ENCODE measurements at regions not wholly inside any gene's neighbourhood (a gene's known extent, or its start where the extent isn't known, plus 50 kb on each side); places are given as distances from the start of the nearest gene placed in this dataset.
"Not testable (repeated sequence)": the region's sequence is repeated elsewhere in the genome, so short reads cannot be mapped to it uniquely, and the experiment has no call there.

- no peaks in the 10 kb centered on the region for H3K27me3 ChIP-seq (ENCODE audit: low read length)
- no peak for DNase-seq
- H3K4me3 ChIP-seq (ENCODE audit: low read length): no peak overlapping the region
- H2AFZ ChIP-seq (ENCODE audit: low read length): no peak overlapping the region
- H3K4me1 ChIP-seq (ENCODE audit: low read length): no peaks in the 10 kb centered on the region
- no peak overlapping the region for H3K9ac ChIP-seq (ENCODE audit: low read length)
- no peaks in the 10 kb centered on the region for H3K79me2 ChIP-seq (ENCODE audit: low read length)
- H4K20me1 ChIP-seq (ENCODE audit: insufficient read depth, low read depth, low read length): no peaks in the 10 kb centered on the region
- no peaks in the 10 kb centered on the region for H3K36me3 ChIP-seq (ENCODE audit: insufficient read depth, low read length)
- peaks cover 15% of the 10 kb centered on the region for H3K9me3 ChIP-seq (ENCODE audit: low read length)
- no peak overlapping the region for H3K4me2 ChIP-seq (ENCODE audit: low read depth, low read length, poor library complexity, severe bottlenecking)
- no peaks in the 10 kb centered on the region for H3K9me2 ChIP-seq (replicated peaks; ENCODE audit: insufficient read depth, low read length)
- no peak overlapping the region for H3K27ac ChIP-seq (ENCODE audit: low read length)
Observed at GRCh38 chr7:120056227-120056626, 216.7 kb upstream of the KCND2 start.

- peaks cover 24% of the 10 kb centered on the region for H3K9me3 ChIP-seq (ENCODE audit: low read length)
- H3K9me2 ChIP-seq (replicated peaks; ENCODE audit: insufficient read depth, low read length): no peaks in the 10 kb centered on the region
- no peaks in the 10 kb centered on the region for H3K27me3 ChIP-seq (ENCODE audit: low read length)
- DNase-seq: no peak
- H3K27ac ChIP-seq (ENCODE audit: low read length): no peak overlapping the region
- no peak overlapping the region for H2AFZ ChIP-seq (ENCODE audit: low read length)
- no peaks in the 10 kb centered on the region for H3K4me1 ChIP-seq (ENCODE audit: low read length)
- no peaks in the 10 kb centered on the region for H3K36me3 ChIP-seq (ENCODE audit: insufficient read depth, low read length)
- H3K4me3 ChIP-seq (ENCODE audit: low read length): no peak overlapping the region
- no peak overlapping the region for H3K4me2 ChIP-seq (ENCODE audit: low read depth, low read length, poor library complexity, severe bottlenecking)
- H3K79me2 ChIP-seq (ENCODE audit: low read length): no peaks in the 10 kb centered on the region
- no peaks in the 10 kb centered on the region for H4K20me1 ChIP-seq (ENCODE audit: insufficient read depth, low read depth, low read length)
- H3K9ac ChIP-seq (ENCODE audit: low read length): no peak overlapping the region
Observed at GRCh38 chr7:120059641-120060040, 213.3 kb upstream of the KCND2 start.

GRCh38 chr7:120060281-120060680, 212.7 kb upstream of the KCND2 start:
- no peak overlapping the region for H3K4me3 ChIP-seq (ENCODE audit: low read length)
- no peak overlapping the region for H3K4me2 ChIP-seq (ENCODE audit: low read depth, low read length, poor library complexity, severe bottlenecking)
- H4K20me1 ChIP-seq (ENCODE audit: insufficient read depth, low read depth, low read length): no peaks in the 10 kb centered on the region
- no peaks in the 10 kb centered on the region for H3K79me2 ChIP-seq (ENCODE audit: low read length)
- H3K9me2 ChIP-seq (replicated peaks; ENCODE audit: insufficient read depth, low read length): no peaks in the 10 kb centered on the region
- no peaks in the 10 kb centered on the region for H3K36me3 ChIP-seq (ENCODE audit: insufficient read depth, low read length)
- no peaks in the 10 kb centered on the region for H3K27me3 ChIP-seq (ENCODE audit: low read length)
- no peak overlapping the region for H3K27ac ChIP-seq (ENCODE audit: low read length)
- no peaks in the 10 kb centered on the region for H3K4me1 ChIP-seq (ENCODE audit: low read length)
- H3K9ac ChIP-seq (ENCODE audit: low read length): no peak overlapping the region
- H3K9me3 ChIP-seq (ENCODE audit: low read length): peaks cover 24% of the 10 kb centered on the region
- no peak for DNase-seq
- H2AFZ ChIP-seq (ENCODE audit: low read length): no peak overlapping the region

GRCh38 chr7:120060875-120061274, 212.1 kb upstream of the KCND2 start:
- Histone ChIP-seq H3K79me2 (ENCODE audit: low read length) (no peaks in the 10 kb centered on the region), H3K4me1 (ENCODE audit: low read length) (no peaks in the 10 kb centered on the region), H4K20me1 (ENCODE audit: insufficient read depth, low read depth, low read length) (no peaks in the 10 kb centered on the region), H3K9me3 (ENCODE audit: low read length) (peaks cover 24% of the 10 kb centered on the region), H3K27me3 (ENCODE audit: low read length) (no peaks in the 10 kb centered on the region), H3K27ac (ENCODE audit: low read length) (no peak overlapping the region), H3K9me2 (replicated peaks; ENCODE audit: insufficient read depth, low read length) (no peaks in the 10 kb centered on the region), H2AFZ (ENCODE audit: low read length) (no peak overlapping the region), H3K36me3 (ENCODE audit: insufficient read depth, low read length) (no peaks in the 10 kb centered on the region), H3K4me3 (ENCODE audit: low read length) (no peak overlapping the region), H3K9ac (ENCODE audit: low read length) (no peak overlapping the region), H3K4me2 (ENCODE audit: low read depth, low read length, poor library complexity, severe bottlenecking) (no peak overlapping the region)
- no peak for DNase-seq

GRCh38 chr7:120064565-120064964, 208.4 kb upstream of the KCND2 start:
- Histone ChIP-seq H3K9me3 (ENCODE audit: low read length) (peaks cover 16% of the 10 kb centered on the region; the same call in 1 of the 2 replicates), H3K4me3 (ENCODE audit: low read length) (no peak overlapping the region), H3K9me2 (replicated peaks; ENCODE audit: insufficient read depth, low read length) (no peaks in the 10 kb centered on the region), H2AFZ (ENCODE audit: low read length) (no peak overlapping the region), H3K36me3 (ENCODE audit: insufficient read depth, low read length) (no peaks in the 10 kb centered on the region), H3K4me2 (ENCODE audit: low read depth, low read length, poor library complexity, severe bottlenecking) (no peak overlapping the region), H3K9ac (ENCODE audit: low read length) (no peak overlapping the region), H3K79me2 (ENCODE audit: low read length) (no peaks in the 10 kb centered on the region), H3K4me1 (ENCODE audit: low read length) (no peaks in the 10 kb centered on the region), H3K27me3 (ENCODE audit: low read length) (no peaks in the 10 kb centered on the region), H3K27ac (ENCODE audit: low read length) (no peak overlapping the region), H4K20me1 (ENCODE audit: insufficient read depth, low read depth, low read length) (no peaks in the 10 kb centered on the region)
- DNase-seq: no peak

GRCh38 chr7:120066898-120067297, 206.1 kb upstream of the KCND2 start:
- H3K9ac ChIP-seq (ENCODE audit: low read length); H3K4me3 ChIP-seq (ENCODE audit: low read length); H4K20me1 ChIP-seq (ENCODE audit: insufficient read depth, low read depth, low read length); H3K9me2 ChIP-seq (replicated peaks; ENCODE audit: insufficient read depth, low read length); H3K79me2 ChIP-seq (ENCODE audit: low read length); DNase-seq; H3K27me3 ChIP-seq (ENCODE audit: low read length); H3K27ac ChIP-seq (ENCODE audit: low read length); H3K4me2 ChIP-seq (ENCODE audit: low read depth, low read length, poor library complexity, severe bottlenecking); H3K4me1 ChIP-seq (ENCODE audit: low read length); H3K36me3 ChIP-seq (ENCODE audit: insufficient read depth, low read length); H2AFZ ChIP-seq (ENCODE audit: low read length): not testable (repeated sequence)
- H3K9me3 ChIP-seq (ENCODE audit: low read length): peaks cover 23% of the 10 kb centered on the region

GRCh38 chr7:120070201-120070600, 202.8 kb upstream of the KCND2 start:
- Histone ChIP-seq H3K36me3 (ENCODE audit: insufficient read depth, low read length) (no peaks in the 10 kb centered on the region), H3K27me3 (ENCODE audit: low read length) (no peaks in the 10 kb centered on the region), H3K9me3 (ENCODE audit: low read length) (peaks cover 27% of the 10 kb centered on the region), H3K27ac (ENCODE audit: low read length) (no peak overlapping the region), H2AFZ (ENCODE audit: low read length) (no peak overlapping the region), H3K79me2 (ENCODE audit: low read length) (no peaks in the 10 kb centered on the region), H3K9ac (ENCODE audit: low read length) (no peak overlapping the region), H4K20me1 (ENCODE audit: insufficient read depth, low read depth, low read length) (no peaks in the 10 kb centered on the region), H3K4me3 (ENCODE audit: low read length) (no peak overlapping the region), H3K4me2 (ENCODE audit: low read depth, low read length, poor library complexity, severe bottlenecking) (no peak overlapping the region), H3K9me2 (replicated peaks; ENCODE audit: insufficient read depth, low read length) (no peaks in the 10 kb centered on the region), H3K4me1 (ENCODE audit: low read length) (no peaks in the 10 kb centered on the region)
- DNase-seq: no peak

- Histone ChIP-seq H3K27ac (ENCODE audit: low read length) (no peak overlapping the region), H3K36me3 (ENCODE audit: insufficient read depth, low read length) (no peaks in the 10 kb centered on the region), H3K9me2 (replicated peaks; ENCODE audit: insufficient read depth, low read length) (no peaks in the 10 kb centered on the region), H3K27me3 (ENCODE audit: low read length) (no peaks in the 10 kb centered on the region), H3K4me1 (ENCODE audit: low read length) (no peaks in the 10 kb centered on the region), H3K9ac (ENCODE audit: low read length) (no peak overlapping the region), H3K9me3 (ENCODE audit: low read length) (peaks cover 13% of the 10 kb centered on the region), H4K20me1 (ENCODE audit: insufficient read depth, low read depth, low read length) (no peaks in the 10 kb centered on the region), H3K79me2 (ENCODE audit: low read length) (no peaks in the 10 kb centered on the region), H2AFZ (ENCODE audit: low read length) (no peak overlapping the region), H3K4me3 (ENCODE audit: low read length) (no peak overlapping the region), H3K4me2 (ENCODE audit: low read depth, low read length, poor library complexity, severe bottlenecking) (no peak overlapping the region)
- no peak for DNase-seq
Observed at GRCh38 chr7:120077777-120078176, 195.2 kb upstream of the KCND2 start.

- DNase-seq: no peak
- H4K20me1 ChIP-seq (ENCODE audit: insufficient read depth, low read depth, low read length): no peaks in the 10 kb centered on the region
- no peak overlapping the region for H3K27ac ChIP-seq (ENCODE audit: low read length)
- H3K9me2 ChIP-seq (replicated peaks; ENCODE audit: insufficient read depth, low read length): no peaks in the 10 kb centered on the region
- H3K4me3 ChIP-seq (ENCODE audit: low read length): no peak overlapping the region
- no peaks in the 10 kb centered on the region for H3K4me1 ChIP-seq (ENCODE audit: low read length)
- no peaks in the 10 kb centered on the region for H3K27me3 ChIP-seq (ENCODE audit: low read length)
- H3K4me2 ChIP-seq (ENCODE audit: low read depth, low read length, poor library complexity, severe bottlenecking): no peak overlapping the region
- no peak overlapping the region for H3K9ac ChIP-seq (ENCODE audit: low read length)
- H3K36me3 ChIP-seq (ENCODE audit: insufficient read depth, low read length): no peaks in the 10 kb centered on the region
- H3K79me2 ChIP-seq (ENCODE audit: low read length): no peaks in the 10 kb centered on the region
- peaks cover 14% of the 10 kb centered on the region for H3K9me3 ChIP-seq (ENCODE audit: low read length)
- no peak overlapping the region for H2AFZ ChIP-seq (ENCODE audit: low read length)
Observed at GRCh38 chr7:120079022-120079421, 194.0 kb upstream of the KCND2 start.
